SK-N-MC (cell line): ENCODE measurements at regions not wholly inside any gene's neighbourhood (a gene's known extent, or its start where the extent isn't known, plus 50 kb on each side); places are given as distances from the start of the nearest gene placed in this dataset.
"Not testable (repeated sequence)": the region's sequence is repeated elsewhere in the genome, so short reads cannot be mapped to it uniquely, and the experiment has no call there.

ENCODE experiments used
- EZH2 ChIP-seq: fragments of 200-600 bp; sonication (generic); IDR thresholded peaks from one replicate; pipeline ENCODE4 v1.6.1; 2017; ENCODE audit warnings: antibody characterized with exemption
- POLR2AphosphoS5 ChIP-seq: IDR thresholded peaks from 2 replicates; pipeline ENCODE4 v1.6.1; 2012; ENCODE audit warnings: mild to moderate bottlenecking, low read depth, low read length, borderline replicate concordance

DNA sequence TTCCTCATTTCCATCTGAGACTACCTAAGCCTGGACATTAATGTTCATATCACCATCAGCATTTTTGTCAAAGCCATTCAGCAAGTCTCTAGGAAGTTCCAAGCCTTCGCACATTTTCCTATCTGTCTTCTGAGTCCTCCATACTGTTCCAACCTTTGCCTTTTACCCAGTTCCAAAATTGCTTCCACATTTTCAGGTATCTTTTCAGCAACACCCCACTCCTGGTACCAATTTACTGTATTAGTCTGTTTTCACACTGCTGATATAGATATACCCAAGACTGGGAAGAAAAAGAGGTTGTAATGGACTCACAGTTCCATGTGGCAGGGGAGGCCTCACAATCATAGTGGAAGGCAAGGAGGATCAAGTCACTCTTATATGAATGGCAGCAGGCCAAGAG lies 626.7 kb upstream of the GJE1 start:
- TF ChIP-seq POLR2AphosphoS5, EZH2: not testable (repeated sequence)
